ENCODE measurements at regions not wholly inside any gene's neighbourhood (a gene's known extent, or its start where the extent isn't known, plus 50 kb on each side); places are given as distances from the start of the nearest gene placed in this dataset.

DNA sequence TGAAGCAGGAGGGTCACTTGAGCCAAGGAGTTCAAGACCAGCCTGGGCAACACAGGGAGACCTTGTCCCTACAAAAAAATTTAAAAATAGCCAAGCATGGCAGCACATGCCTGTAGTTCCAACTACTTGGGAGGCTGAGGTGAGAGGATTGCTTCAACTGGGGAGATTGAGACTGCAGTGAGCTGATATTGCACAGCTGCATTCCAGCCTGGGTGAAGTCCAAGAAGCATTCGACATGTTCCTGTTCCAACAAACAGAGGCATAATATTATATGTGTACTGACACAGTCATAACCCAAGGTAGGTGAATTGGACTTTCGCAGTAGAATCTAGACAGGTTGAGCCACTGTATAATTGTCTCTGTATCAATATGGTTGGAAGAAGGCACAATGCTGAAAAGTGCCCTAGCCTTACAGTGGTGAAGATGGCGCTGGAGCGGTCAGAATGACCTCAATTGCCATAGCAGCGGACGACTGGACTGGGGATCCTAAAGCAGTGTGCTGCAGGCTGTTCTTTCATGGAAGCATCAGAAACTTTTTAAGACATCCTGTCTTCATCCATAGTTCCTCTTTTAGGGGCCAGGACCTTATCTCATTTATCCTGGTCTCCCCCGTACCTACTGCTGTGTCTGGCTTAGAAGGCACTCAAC is 112.0 kb upstream of the CLDN10 start:
- H3K36me3 ChIP-seq (ENCODE audit: control insufficient read depth in 3 of 3, insufficient read depth in 3 of 3, low read length in 3 of 3), result no peaks in the 10 kb centered on the region
- H3K27ac ChIP-seq (ENCODE audit: low read depth, low read length), result no peak overlapping the region
- H3K9ac ChIP-seq (ENCODE audit: low read depth in 1 of 3, low read length in 3 of 3), result no peak overlapping the region
- H3K4me1 ChIP-seq (ENCODE audit: control insufficient read depth in 3 of 3, insufficient read depth in 3 of 3, low read length in 3 of 3), result no peaks in the 10 kb centered on the region
- H3K9me3 ChIP-seq (ENCODE audit: control insufficient read depth in 3 of 3, low read length in 3 of 3), result no peaks in the 10 kb centered on the region
- no peak overlapping the region for H3K4me3 ChIP-seq (ENCODE audit: low read length in 3 of 3)
- H3K27me3 ChIP-seq (ENCODE audit: control insufficient read depth in 3 of 3, insufficient read depth in 3 of 3, low read length in 3 of 3), result peaks cover 0 to 11% (median 0%) of the 10 kb centered on the region in 3 donors

DNA sequence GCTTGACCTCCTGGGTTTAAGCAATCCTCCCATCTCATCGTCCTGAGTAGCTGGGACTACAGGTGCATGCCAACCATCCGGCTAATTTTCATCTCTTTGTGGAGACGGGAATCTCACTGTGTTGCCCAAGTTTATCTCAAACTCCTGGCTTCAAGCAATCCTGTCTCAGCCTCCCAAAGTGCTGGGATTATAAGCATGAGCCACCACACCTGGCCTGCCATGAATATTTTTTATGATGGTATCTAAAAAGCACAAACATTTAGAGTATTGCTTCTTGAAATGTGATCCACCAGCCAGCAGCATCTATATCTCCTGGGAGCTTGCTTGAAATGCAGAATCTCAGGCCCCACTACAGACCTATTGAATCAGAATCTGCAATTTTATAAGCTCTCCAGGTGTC is 111.2 kb upstream of the CLDN10 start:
- H3K9ac ChIP-seq (ENCODE audit: low read depth in 1 of 3, low read length in 3 of 3), result no peak overlapping the region
- peaks cover 0 to 11% (median 0%) of the 10 kb centered on the region in 3 donors for H3K27me3 ChIP-seq (ENCODE audit: control insufficient read depth in 3 of 3, insufficient read depth in 3 of 3, low read length in 3 of 3)
- H3K4me3 ChIP-seq (ENCODE audit: low read length in 3 of 3), result no peak overlapping the region
- no peak overlapping the region for H3K27ac ChIP-seq (ENCODE audit: low read depth, low read length)
- no peaks in the 10 kb centered on the region for H3K36me3 ChIP-seq (ENCODE audit: control insufficient read depth in 3 of 3, insufficient read depth in 3 of 3, low read length in 3 of 3)
- H3K4me1 ChIP-seq (ENCODE audit: control insufficient read depth in 3 of 3, insufficient read depth in 3 of 3, low read length in 3 of 3), result no peaks in the 10 kb centered on the region
- H3K9me3 ChIP-seq (ENCODE audit: control insufficient read depth in 3 of 3, low read length in 3 of 3), result no peaks in the 10 kb centered on the region

DNA sequence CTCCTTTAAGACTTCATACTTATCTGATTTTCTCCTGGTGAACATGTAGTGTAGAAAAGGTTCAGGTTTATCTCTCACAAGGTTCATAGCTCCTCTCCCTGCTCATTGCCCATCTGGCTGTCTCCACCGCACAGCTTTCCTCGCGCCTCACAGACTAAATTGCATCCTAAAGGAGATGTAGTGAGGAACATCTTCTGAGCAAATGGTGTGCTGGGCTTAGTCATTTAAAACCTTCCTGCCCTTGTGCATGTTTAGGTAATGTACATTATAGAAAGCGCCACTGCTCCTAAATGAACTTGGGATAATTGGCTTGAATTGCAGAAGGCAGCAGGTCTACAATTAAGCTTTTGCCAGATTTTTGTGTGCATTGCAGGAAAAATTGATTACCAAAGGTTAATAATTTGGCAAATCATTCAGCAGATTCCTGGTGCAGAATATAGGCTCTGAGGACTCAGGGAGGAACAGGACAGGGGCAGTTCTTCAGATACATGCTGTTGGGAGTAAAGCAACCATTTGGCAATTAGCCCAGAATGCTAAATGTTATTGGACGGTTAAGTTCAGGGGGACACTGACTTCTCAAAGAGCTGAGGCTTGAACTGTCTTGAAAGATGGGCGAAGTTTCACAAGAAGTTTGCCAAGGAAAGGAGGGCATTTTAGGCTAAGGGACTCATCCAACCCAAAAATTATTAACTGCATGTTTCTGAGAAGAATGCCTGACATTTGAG is 108.4 kb upstream of the CLDN10 start:
- Histone ChIP-seq H3K36me3 (ENCODE audit: control insufficient read depth in 3 of 3, insufficient read depth in 3 of 3, low read length in 3 of 3) (no peaks in the 10 kb centered on the region), H3K27ac (ENCODE audit: low read depth, low read length) (no peak overlapping the region), H3K9ac (ENCODE audit: low read depth in 1 of 3, low read length in 3 of 3) (no peak overlapping the region), H3K27me3 (ENCODE audit: control insufficient read depth in 3 of 3, insufficient read depth in 3 of 3, low read length in 3 of 3) (peaks cover 0 to 14% (median 0%) of the 10 kb centered on the region in 3 donors), H3K4me1 (ENCODE audit: control insufficient read depth in 3 of 3, insufficient read depth in 3 of 3, low read length in 3 of 3) (no peaks in the 10 kb centered on the region), H3K9me3 (ENCODE audit: control insufficient read depth in 3 of 3, low read length in 3 of 3) (no peaks in the 10 kb centered on the region), H3K4me3 (ENCODE audit: low read length in 3 of 3) (no peak overlapping the region)

DNA sequence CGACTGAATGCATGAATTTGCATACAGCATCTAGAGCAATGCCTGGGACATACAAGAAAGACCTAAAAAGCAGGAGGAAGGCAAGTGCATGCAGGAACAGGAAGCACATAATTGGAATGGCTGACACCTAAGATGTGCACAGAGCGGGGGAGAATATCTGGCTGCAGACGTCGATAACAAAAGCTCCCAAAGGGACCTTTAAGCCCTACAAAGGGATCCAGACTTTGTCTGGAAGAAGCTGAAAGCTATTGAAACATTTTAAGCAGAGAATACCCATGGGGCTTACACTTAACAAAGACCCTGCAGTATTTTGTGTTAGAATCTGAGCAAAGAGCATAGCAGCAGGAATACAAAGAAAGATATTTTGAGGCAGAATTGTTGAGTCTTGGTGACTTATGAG is 107.4 kb upstream of the CLDN10 start:
- H3K27ac ChIP-seq (ENCODE audit: low read depth, low read length), result no peak overlapping the region
- no peaks in the 10 kb centered on the region for H3K36me3 ChIP-seq (ENCODE audit: control insufficient read depth in 3 of 3, insufficient read depth in 3 of 3, low read length in 3 of 3)
- H3K4me3 ChIP-seq (ENCODE audit: low read length in 3 of 3), result no peak overlapping the region
- H3K27me3 ChIP-seq (ENCODE audit: control insufficient read depth in 3 of 3, insufficient read depth in 3 of 3, low read length in 3 of 3), result peaks cover 0 to 14% (median 0%) of the 10 kb centered on the region in 3 donors
- H3K4me1 ChIP-seq (ENCODE audit: control insufficient read depth in 3 of 3, insufficient read depth in 3 of 3, low read length in 3 of 3), result no peaks in the 10 kb centered on the region
- H3K9me3 ChIP-seq (ENCODE audit: control insufficient read depth in 3 of 3, low read length in 3 of 3), result no peaks in the 10 kb centered on the region
- no peak overlapping the region for H3K9ac ChIP-seq (ENCODE audit: low read depth in 1 of 3, low read length in 3 of 3)

DNA sequence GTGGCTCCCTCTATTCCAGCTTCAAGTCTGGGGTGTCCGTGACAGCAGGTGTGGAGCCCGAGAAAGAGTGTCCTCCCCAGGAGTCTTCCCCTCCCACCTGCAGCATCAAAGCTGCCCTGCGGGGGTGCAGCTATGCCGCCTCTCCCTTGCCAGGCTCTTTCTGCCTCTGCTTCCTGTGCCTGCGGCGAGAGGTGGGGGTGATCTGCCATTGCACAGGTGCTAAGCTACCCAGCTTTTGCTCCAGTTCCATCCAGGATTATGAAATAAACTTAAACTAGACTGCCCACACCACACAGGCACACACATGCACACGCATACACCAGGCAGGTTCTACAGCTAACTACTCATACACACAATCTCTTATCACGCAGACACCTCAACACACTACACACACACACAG is 104.7 kb upstream of the CLDN10 start:
- peaks cover 0 to 9% (median 0%) of the 10 kb centered on the region in 3 donors for H3K27me3 ChIP-seq (ENCODE audit: control insufficient read depth in 3 of 3, insufficient read depth in 3 of 3, low read length in 3 of 3)
- no peak overlapping the region for H3K27ac ChIP-seq (ENCODE audit: low read depth, low read length)
- no peaks in the 10 kb centered on the region for H3K9me3 ChIP-seq (ENCODE audit: control insufficient read depth in 3 of 3, low read length in 3 of 3)
- no peak overlapping the region for H3K9ac ChIP-seq (ENCODE audit: low read depth in 1 of 3, low read length in 3 of 3)
- H3K36me3 ChIP-seq (ENCODE audit: control insufficient read depth in 3 of 3, insufficient read depth in 3 of 3, low read length in 3 of 3), result no peaks in the 10 kb centered on the region
- H3K4me3 ChIP-seq (ENCODE audit: low read length in 3 of 3), result no peak overlapping the region
- no peaks in the 10 kb centered on the region for H3K4me1 ChIP-seq (ENCODE audit: control insufficient read depth in 3 of 3, insufficient read depth in 3 of 3, low read length in 3 of 3)

DNA sequence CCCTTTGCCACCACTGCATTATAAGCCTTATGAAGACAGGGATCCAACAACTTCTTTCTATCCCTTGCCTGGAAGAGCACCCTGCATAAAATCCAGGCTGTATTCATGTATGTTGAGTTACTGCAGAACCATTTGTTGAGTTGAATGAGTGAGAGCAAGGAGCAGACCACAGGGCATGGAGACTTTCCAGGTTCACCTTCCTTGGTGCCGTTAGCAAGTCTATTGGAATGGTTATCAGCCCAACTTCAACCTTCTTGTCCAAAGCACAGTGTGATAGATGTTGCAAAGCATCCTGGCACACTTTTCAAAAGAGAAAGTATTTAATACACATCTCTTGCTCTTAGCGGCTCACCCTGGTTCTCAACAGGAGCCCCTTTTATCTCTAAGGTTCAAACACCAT is 100.9 kb upstream of the CLDN10 start:
- H3K4me1 ChIP-seq (ENCODE audit: control insufficient read depth in 3 of 3, insufficient read depth in 3 of 3, low read length in 3 of 3), result no peaks in the 10 kb centered on the region
- H3K27ac ChIP-seq (ENCODE audit: low read depth, low read length), result no peak overlapping the region
- no peak overlapping the region for H3K9ac ChIP-seq (ENCODE audit: low read depth in 1 of 3, low read length in 3 of 3)
- H3K27me3 ChIP-seq (ENCODE audit: control insufficient read depth in 3 of 3, insufficient read depth in 3 of 3, low read length in 3 of 3), result peaks cover 0 to 3% (median 0%) of the 10 kb centered on the region in 3 donors
- no peak overlapping the region for H3K4me3 ChIP-seq (ENCODE audit: low read length in 3 of 3)
- H3K36me3 ChIP-seq (ENCODE audit: control insufficient read depth in 3 of 3, insufficient read depth in 3 of 3, low read length in 3 of 3), result no peaks in the 10 kb centered on the region
- H3K9me3 ChIP-seq (ENCODE audit: control insufficient read depth in 3 of 3, low read length in 3 of 3), result no peaks in the 10 kb centered on the region

DNA sequence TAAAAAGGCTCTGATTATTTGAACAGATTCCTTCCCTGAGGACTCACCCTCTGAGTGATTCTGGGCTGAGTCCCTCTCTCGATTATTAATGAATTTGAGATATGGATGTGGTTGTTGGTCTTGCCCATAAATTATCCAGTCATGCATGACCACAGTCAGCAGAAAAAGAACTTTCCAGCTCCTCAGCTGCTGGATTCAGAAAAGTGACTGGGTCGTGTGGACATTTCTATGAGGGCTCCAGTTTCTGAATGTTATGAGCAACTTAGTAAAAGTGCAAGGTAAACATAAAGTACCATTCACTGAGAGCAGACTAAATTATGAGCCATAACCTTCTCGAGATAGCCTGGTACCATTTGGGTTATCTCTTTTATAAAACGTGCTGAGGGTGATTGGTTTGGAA is 100.1 kb upstream of the CLDN10 start:
- Histone ChIP-seq H3K27me3 (ENCODE audit: control insufficient read depth in 3 of 3, insufficient read depth in 3 of 3, low read length in 3 of 3) (peaks cover 0 to 3% (median 0%) of the 10 kb centered on the region in 3 donors), H3K4me1 (ENCODE audit: control insufficient read depth in 3 of 3, insufficient read depth in 3 of 3, low read length in 3 of 3) (no peaks in the 10 kb centered on the region), H3K4me3 (ENCODE audit: low read length in 3 of 3) (no peak overlapping the region), H3K9ac (ENCODE audit: low read depth in 1 of 3, low read length in 3 of 3) (no peak overlapping the region), H3K27ac (ENCODE audit: low read depth, low read length) (no peak overlapping the region), H3K36me3 (ENCODE audit: control insufficient read depth in 3 of 3, insufficient read depth in 3 of 3, low read length in 3 of 3) (no peaks in the 10 kb centered on the region), H3K9me3 (ENCODE audit: control insufficient read depth in 3 of 3, low read length in 3 of 3) (no peaks in the 10 kb centered on the region)

DNA sequence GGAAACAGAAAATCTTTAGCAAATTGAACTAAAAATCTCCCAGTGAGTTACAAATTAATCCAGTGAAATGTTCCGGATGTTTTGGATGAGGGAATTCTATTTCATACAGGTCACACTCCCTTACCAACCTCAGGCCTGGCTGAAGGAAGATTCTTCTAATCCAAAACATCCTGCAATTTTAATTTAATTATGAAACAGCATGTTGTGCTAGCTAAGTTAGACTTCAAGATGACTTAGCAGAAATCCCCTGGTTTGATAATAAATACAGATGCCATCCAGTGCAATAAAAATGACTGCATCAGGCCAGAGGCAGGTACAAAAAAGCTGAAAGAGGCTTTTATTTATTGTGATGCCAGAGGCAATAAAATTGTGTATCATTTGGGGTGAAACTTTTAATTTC is 96.7 kb upstream of the CLDN10 start:
- Histone ChIP-seq H3K9me3 (ENCODE audit: control insufficient read depth in 3 of 3, low read length in 3 of 3) (peaks cover 0 to 4% (median 2%) of the 10 kb centered on the region in 3 donors), H3K27me3 (ENCODE audit: control insufficient read depth in 3 of 3, insufficient read depth in 3 of 3, low read length in 3 of 3) (no peaks in the 10 kb centered on the region), H3K4me3 (ENCODE audit: low read length in 3 of 3) (no peak overlapping the region), H3K4me1 (ENCODE audit: control insufficient read depth in 3 of 3, insufficient read depth in 3 of 3, low read length in 3 of 3) (no peaks in the 10 kb centered on the region), H3K27ac (ENCODE audit: low read depth, low read length) (no peak overlapping the region), H3K9ac (ENCODE audit: low read depth in 1 of 3, low read length in 3 of 3) (no peak overlapping the region), H3K36me3 (ENCODE audit: control insufficient read depth in 3 of 3, insufficient read depth in 3 of 3, low read length in 3 of 3) (no peaks in the 10 kb centered on the region)

DNA sequence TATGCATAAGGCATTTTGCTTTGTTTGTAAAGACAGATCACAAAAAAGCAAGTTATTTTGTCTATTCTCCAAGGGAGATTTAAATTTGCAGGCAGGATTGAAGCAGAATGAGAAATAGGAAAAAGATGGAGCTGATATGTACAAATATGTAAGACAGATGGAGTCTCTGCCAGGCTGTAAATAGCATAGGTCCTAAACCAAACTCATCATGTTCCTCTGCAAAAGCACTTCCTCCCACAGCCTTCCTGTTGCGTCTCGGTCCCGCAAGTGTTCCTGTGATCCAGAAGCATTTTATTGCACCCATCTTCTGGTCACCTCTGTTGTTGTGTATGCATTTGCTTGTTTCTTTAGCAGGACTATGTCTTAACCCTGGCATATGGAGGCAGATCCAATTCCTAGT is 95.7 kb upstream of the CLDN10 start:
- Histone ChIP-seq H3K27me3 (ENCODE audit: control insufficient read depth in 3 of 3, insufficient read depth in 3 of 3, low read length in 3 of 3) (no peaks in the 10 kb centered on the region), H3K27ac (ENCODE audit: low read depth, low read length) (no peak overlapping the region), H3K4me1 (ENCODE audit: control insufficient read depth in 3 of 3, insufficient read depth in 3 of 3, low read length in 3 of 3) (no peaks in the 10 kb centered on the region), H3K4me3 (ENCODE audit: low read length in 3 of 3) (no peak overlapping the region), H3K9me3 (ENCODE audit: control insufficient read depth in 3 of 3, low read length in 3 of 3) (peaks cover 0 to 4% (median 2%) of the 10 kb centered on the region in 3 donors), H3K9ac (ENCODE audit: low read depth in 1 of 3, low read length in 3 of 3) (no peak overlapping the region), H3K36me3 (ENCODE audit: control insufficient read depth in 3 of 3, insufficient read depth in 3 of 3, low read length in 3 of 3) (no peaks in the 10 kb centered on the region)

DNA sequence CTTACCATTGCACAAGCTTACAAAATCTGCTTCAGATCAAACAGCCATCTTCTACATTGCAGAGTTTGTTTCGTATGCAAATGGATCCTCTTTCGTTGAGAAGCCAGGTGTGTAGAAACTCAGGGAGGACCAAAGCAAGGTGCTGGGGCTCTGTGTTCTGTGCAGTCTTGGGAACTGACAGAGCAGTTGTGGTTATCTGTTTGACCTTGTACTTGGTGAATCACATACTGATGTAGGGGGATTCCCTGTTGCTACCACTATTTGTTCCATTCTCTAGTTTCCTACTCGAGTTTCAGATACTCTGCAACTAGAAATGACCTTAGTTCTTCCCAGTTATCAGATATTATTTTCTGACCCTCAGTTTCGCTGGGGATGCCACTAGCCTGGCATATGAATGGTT is 95.2 kb upstream of the CLDN10 start:
- no peaks in the 10 kb centered on the region for H3K36me3 ChIP-seq (ENCODE audit: control insufficient read depth in 3 of 3, insufficient read depth in 3 of 3, low read length in 3 of 3)
- no peak overlapping the region for H3K9ac ChIP-seq (ENCODE audit: low read depth in 1 of 3, low read length in 3 of 3)
- no peak overlapping the region for H3K27ac ChIP-seq (ENCODE audit: low read depth, low read length)
- H3K4me1 ChIP-seq (ENCODE audit: control insufficient read depth in 3 of 3, insufficient read depth in 3 of 3, low read length in 3 of 3), result no peaks in the 10 kb centered on the region
- no peaks in the 10 kb centered on the region for H3K27me3 ChIP-seq (ENCODE audit: control insufficient read depth in 3 of 3, insufficient read depth in 3 of 3, low read length in 3 of 3)
- peaks cover 0 to 4% (median 2%) of the 10 kb centered on the region in 3 donors for H3K9me3 ChIP-seq (ENCODE audit: control insufficient read depth in 3 of 3, low read length in 3 of 3)
- H3K4me3 ChIP-seq (ENCODE audit: low read length in 3 of 3), result no peak overlapping the region
